DOHH2 (cell line): ENCODE measurements at regions not wholly inside any gene's neighbourhood (a gene's known extent, or its start where the extent isn't known, plus 50 kb on each side); places are given as distances from the start of the nearest gene placed in this dataset.

Experiments
- CTCF ChIP-seq: fragments of 200-600 bp; sonication (generic); IDR thresholded peaks from one replicate; pipeline ENCODE4 v1.5.1; 2014; ENCODE audit warnings: antibody characterized with exemption, mild to moderate bottlenecking, low read depth, low read length; ENCODE audit not compliant: poor library complexity, severe bottlenecking
- EZH2phosphoT487 ChIP-seq: fragments of 200-600 bp; sonication (generic); IDR thresholded peaks from 2 replicates; pipeline ENCODE4 v1.6.1; 2017; ENCODE audit warnings: borderline replicate concordance, mild to moderate bottlenecking, antibody characterized with exemption, low read length, moderate library complexity, mixed read lengths

GRCh38 chr3:31391150-31391549, 141.6 kb upstream of the STT3B start:
- TF ChIP-seq CTCF (no peak), EZH2phosphoT487 (no peak)
